Glutamatergic neuron (in vitro differentiated cells): ENCODE measurements at regions not wholly inside any gene's neighbourhood (a gene's known extent, or its start where the extent isn't known, plus 50 kb on each side); places are given as distances from the start of the nearest gene placed in this dataset.
A peak's percentile ranks its signal among the peaks of the same experiment; 100 is the strongest.

ENCODE experiments used
- DNase-seq: peaks from one replicate; pipeline ENCODE4 v3.0.0; 2022
- H3K27ac Mint-ChIP-seq: one replicate; pipeline ENCODE4 v1.8.0; 2020; ENCODE audit warnings: mild to moderate bottlenecking, mixed read lengths, inconsistent platforms; ENCODE audit not compliant: unreplicated experiment
- H3K27me3 Mint-ChIP-seq: one replicate; pipeline ENCODE4 v1.8.0; 2020; ENCODE audit warnings: mild to moderate bottlenecking, moderate library complexity, mixed read lengths, inconsistent platforms; ENCODE audit not compliant: unreplicated experiment
- H3K36me3 Mint-ChIP-seq: one replicate; pipeline ENCODE4 v1.8.0; 2020; ENCODE audit warnings: mild to moderate bottlenecking, mixed read lengths, inconsistent platforms; ENCODE audit not compliant: unreplicated experiment
- H3K4me1 Mint-ChIP-seq: one replicate; pipeline ENCODE4 v1.8.0; 2020; ENCODE audit warnings: mild to moderate bottlenecking, low read depth, mixed read lengths, inconsistent platforms; ENCODE audit not compliant: unreplicated experiment
- H3K4me3 Mint-ChIP-seq: one replicate; pipeline ENCODE4 v1.8.0; 2020; ENCODE audit warnings: mild to moderate bottlenecking, mixed read lengths, inconsistent platforms; ENCODE audit not compliant: unreplicated experiment
- H3K9me3 Mint-ChIP-seq: one replicate; pipeline ENCODE4 v1.8.0; 2020; ENCODE audit warnings: mild to moderate bottlenecking, moderate library complexity, mixed read lengths, inconsistent platforms; ENCODE audit not compliant: unreplicated experiment
- TF ChIP-seq, protein P1 (sequence below): fragments of 200-600 bp; sonication (generic); IDR thresholded peaks from one replicate; pipeline ENCODE4 v1.5.0; 2021; ENCODE audit not compliant: partially characterized antibody, unreplicated experiment

GRCh38 chr17:77890771-77891170 lies 67.7 kb upstream of the TNRC6C start:
- H3K36me3 Mint-ChIP-seq, result no peaks in the 10 kb centered on the region
- H3K9me3 Mint-ChIP-seq, result peaks cover 7% of the 10 kb centered on the region
- H3K4me3 Mint-ChIP-seq, result no peak overlapping the region
- peaks cover 23% of the 10 kb centered on the region for H3K4me1 Mint-ChIP-seq
- no peak overlapping the region for H3K27ac Mint-ChIP-seq
- DNase-seq, result no peak
- TF ChIP-seq, protein P1, sequence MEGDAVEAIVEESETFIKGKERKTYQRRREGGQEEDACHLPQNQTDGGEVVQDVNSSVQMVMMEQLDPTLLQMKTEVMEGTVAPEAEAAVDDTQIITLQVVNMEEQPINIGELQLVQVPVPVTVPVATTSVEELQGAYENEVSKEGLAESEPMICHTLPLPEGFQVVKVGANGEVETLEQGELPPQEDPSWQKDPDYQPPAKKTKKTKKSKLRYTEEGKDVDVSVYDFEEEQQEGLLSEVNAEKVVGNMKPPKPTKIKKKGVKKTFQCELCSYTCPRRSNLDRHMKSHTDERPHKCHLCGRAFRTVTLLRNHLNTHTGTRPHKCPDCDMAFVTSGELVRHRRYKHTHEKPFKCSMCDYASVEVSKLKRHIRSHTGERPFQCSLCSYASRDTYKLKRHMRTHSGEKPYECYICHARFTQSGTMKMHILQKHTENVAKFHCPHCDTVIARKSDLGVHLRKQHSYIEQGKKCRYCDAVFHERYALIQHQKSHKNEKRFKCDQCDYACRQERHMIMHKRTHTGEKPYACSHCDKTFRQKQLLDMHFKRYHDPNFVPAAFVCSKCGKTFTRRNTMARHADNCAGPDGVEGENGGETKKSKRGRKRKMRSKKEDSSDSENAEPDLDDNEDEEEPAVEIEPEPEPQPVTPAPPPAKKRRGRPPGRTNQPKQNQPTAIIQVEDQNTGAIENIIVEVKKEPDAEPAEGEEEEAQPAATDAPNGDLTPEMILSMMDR, result no peak
- peaks cover 8% of the 10 kb centered on the region for H3K27me3 Mint-ChIP-seq

- H3K4me1 Mint-ChIP-seq, result peaks cover 20% of the 10 kb centered on the region
- no peaks in the 10 kb centered on the region for H3K36me3 Mint-ChIP-seq
- H3K27me3 Mint-ChIP-seq, result peaks cover 7% of the 10 kb centered on the region
- H3K4me3 Mint-ChIP-seq, result no peak overlapping the region
- H3K27ac Mint-ChIP-seq, result no peak overlapping the region
- H3K9me3 Mint-ChIP-seq, result peaks cover 7% of the 10 kb centered on the region
- DNase-seq, result peak; percentile 13
- TF ChIP-seq, protein P1, result no peak
Observed at GRCh38 chr17:77891602-77892001, 66.9 kb upstream of the TNRC6C start.

DNA sequence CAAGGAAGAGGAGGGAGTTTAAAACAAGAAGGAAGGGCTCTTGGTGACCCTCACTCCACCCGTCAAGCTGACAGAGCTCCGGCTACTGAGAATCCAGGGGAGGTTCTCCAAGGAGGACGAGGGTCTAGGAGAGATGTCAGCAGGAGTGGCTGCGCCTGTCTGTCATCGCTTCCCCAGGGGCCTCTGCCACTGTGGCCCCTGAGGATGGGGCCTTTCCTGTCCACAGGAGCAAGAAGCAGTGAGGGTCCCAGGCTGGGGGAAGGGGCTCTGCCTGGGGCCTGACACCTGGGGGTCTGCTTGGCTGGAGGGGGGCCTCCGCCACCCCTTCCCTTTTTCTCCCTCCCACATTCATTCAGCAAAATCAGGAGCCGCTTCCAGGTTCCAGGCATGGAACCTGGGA lies 66.5 kb upstream of the TNRC6C start:
- Mint-ChIP-seq H3K36me3 (no peaks in the 10 kb centered on the region), H3K27me3 (peaks cover 7% of the 10 kb centered on the region), H3K9me3 (peaks cover 7% of the 10 kb centered on the region), H3K4me1 (peaks cover 17% of the 10 kb centered on the region), H3K4me3 (no peak overlapping the region), H3K27ac (no peak overlapping the region)
- TF ChIP-seq, protein P1, result no peak
- DNase-seq, result peak; percentile 9

GRCh38 chr17:77892469-77893143 lies 65.9 kb upstream of the TNRC6C start:
- H3K4me3 Mint-ChIP-seq, result no peak overlapping the region
- TF ChIP-seq, protein P1, result peak; percentile 60

DNA sequence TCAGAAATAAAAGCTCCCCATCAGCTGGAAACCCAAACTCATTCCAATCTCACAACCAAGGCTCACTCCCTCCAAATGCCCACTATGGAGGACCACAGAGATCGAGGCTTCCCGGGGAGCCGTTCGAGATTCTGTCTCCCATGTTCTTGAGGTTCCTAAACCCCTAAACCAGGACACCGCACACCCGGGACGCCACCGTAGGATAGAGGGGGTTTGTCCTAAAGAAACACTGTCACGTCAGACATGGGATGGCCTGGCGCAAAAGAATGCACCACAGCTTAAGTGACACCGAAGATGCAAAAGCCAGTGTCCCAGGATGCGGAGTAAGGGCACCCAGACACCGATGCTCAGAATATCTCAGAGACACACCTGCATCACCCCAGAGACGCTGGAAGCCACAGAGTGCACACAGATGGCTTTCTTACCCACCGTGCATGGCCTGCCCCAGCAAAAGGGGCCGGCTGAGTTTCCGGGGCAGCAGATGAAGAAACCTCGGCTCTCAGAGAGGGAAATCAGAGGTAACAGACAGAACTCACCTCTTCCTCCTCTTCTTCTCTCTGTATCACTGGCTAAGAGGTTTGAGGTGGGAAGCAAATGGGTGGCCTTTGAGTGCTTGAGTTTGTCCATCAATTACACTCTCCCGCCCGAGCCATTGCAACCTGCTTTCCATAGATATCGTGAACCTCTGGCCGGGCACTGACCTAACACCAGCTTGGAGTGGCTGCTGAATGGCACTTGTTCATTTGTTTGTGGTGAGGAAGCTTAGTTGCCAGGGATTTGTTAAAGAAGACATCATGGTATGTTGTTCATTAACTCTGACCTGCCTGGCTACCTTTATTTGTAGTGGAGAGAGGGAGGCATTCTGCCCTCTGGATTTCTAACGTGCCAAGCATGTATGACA lies 65.1 kb upstream of the TNRC6C start:
- peaks cover 5% of the 10 kb centered on the region for H3K27me3 Mint-ChIP-seq
- H3K36me3 Mint-ChIP-seq, result no peaks in the 10 kb centered on the region
- peaks cover 2% of the 10 kb centered on the region for H3K9me3 Mint-ChIP-seq
- H3K4me1 Mint-ChIP-seq, result peaks cover 6% of the 10 kb centered on the region
- no peak overlapping the region for H3K4me3 Mint-ChIP-seq
- no peak for DNase-seq
- TF ChIP-seq, protein P1, result no peak
- no peak overlapping the region for H3K27ac Mint-ChIP-seq

More at GRCh38 chr17:77892469-77893143, 65.9 kb upstream of the TNRC6C start:
- Mint-ChIP-seq H3K4me1 (peaks cover 12% of the 10 kb centered on the region), H3K27me3 (peaks cover 5% of the 10 kb centered on the region), H3K36me3 (no peaks in the 10 kb centered on the region), H3K9me3 (peaks cover 2% of the 10 kb centered on the region), H3K27ac (no peak overlapping the region)
- peak; percentile 66 for DNase-seq
